DND-41 (cell line): ENCODE measurements at regions not wholly inside any gene's neighbourhood (a gene's known extent, or its start where the extent isn't known, plus 50 kb on each side); places are given as distances from the start of the nearest gene placed in this dataset.

ENCODE experiments used
- ATAC-seq: fragments of 200-7000 bp; cut with Tn5 transposase; 3 replicates; pipeline ENCODE4 v1.9.1; 2021; ENCODE audit warnings: low read depth; ENCODE audit not compliant: insufficient read depth
- DNase-seq: peaks from one replicate; pipeline ENCODE4 v3.0.0-alpha.2; 2020
- H2AFZ ChIP-seq: 2 replicates; pipeline ENCODE4 v1.6.0; 2012; ENCODE audit warnings: low read depth, low read length
- H3K27ac ChIP-seq: 2 replicates; pipeline ENCODE4 v1.5.1; 2012; ENCODE audit warnings: low read length, inconsistent platforms
- H3K27me3 ChIP-seq: fragments of 200-600 bp; sonication (generic); 2 replicates; pipeline ENCODE4 v1.6.0; 2012; ENCODE audit warnings: low read length, mild to moderate bottlenecking, inconsistent platforms; ENCODE audit not compliant: insufficient read depth, poor library complexity
- H3K36me3 ChIP-seq: 2 replicates; pipeline ENCODE4 v1.5.1; 2012; ENCODE audit warnings: low read length, inconsistent platforms; ENCODE audit not compliant: insufficient read depth
- H3K4me1 ChIP-seq: 2 replicates; pipeline ENCODE4 v1.5.1; 2012; ENCODE audit warnings: mild to moderate bottlenecking, low read length; ENCODE audit not compliant: insufficient read depth
- H3K4me2 ChIP-seq: 2 replicates; pipeline ENCODE4 v1.6.0; 2012; ENCODE audit warnings: mild to moderate bottlenecking, moderate library complexity, low read length, inconsistent platforms; ENCODE audit not compliant: insufficient read depth
- H3K4me3 ChIP-seq, 2 experiments: fragments of 200-600 bp in 1 of 2; shearing (Covaris generic) in 1 of 2; 2 replicates each; pipeline ENCODE4 v1.5.1; 2012 to 2016; ENCODE audit warnings: inconsistent platforms in 2 of 2, low read length in 2 of 2, mild to moderate bottlenecking in 2 of 2, low read depth in 1 of 2, moderate library complexity in 1 of 2
- H3K79me2 ChIP-seq: 2 replicates; pipeline ENCODE4 v1.6.0; 2012; ENCODE audit warnings: low read length, inconsistent platforms; ENCODE audit not compliant: insufficient read depth
- H3K9ac ChIP-seq: 2 replicates; pipeline ENCODE4 v1.6.0; 2012; ENCODE audit warnings: low read depth, mild to moderate bottlenecking, inconsistent platforms, low read length, moderate library complexity
- H3K9me3 ChIP-seq: 2 replicates; pipeline ENCODE4 v1.5.1; 2012; ENCODE audit warnings: low read length, moderate library complexity, mild to moderate bottlenecking, inconsistent platforms; ENCODE audit not compliant: insufficient read depth, severe bottlenecking
- H4K20me1 ChIP-seq: 2 replicates; pipeline ENCODE4 v1.6.0; 2012; ENCODE audit warnings: low read length; ENCODE audit not compliant: insufficient read depth
- CTCF ChIP-seq: IDR thresholded peaks from 2 replicates; pipeline ENCODE4 v1.5.1; 2012; ENCODE audit warnings: borderline replicate concordance, low read length, moderate library complexity, mild to moderate bottlenecking; ENCODE audit not compliant: poor library complexity, severe bottlenecking; ENCODE audit errors: extremely low read depth
- EZH2 ChIP-seq: IDR thresholded peaks from 3 replicates; pipeline ENCODE4 v1.6.1; 2012; ENCODE audit warnings: borderline replicate concordance, low read depth, mild to moderate bottlenecking, moderate library complexity, low read length, inconsistent platforms; ENCODE audit not compliant: severe bottlenecking

GRCh38 chr6:27158316-27158643 lies 89.2 kb upstream of the PRSS16 start:
- no peaks in the 10 kb centered on the region for H3K36me3 ChIP-seq
- no peaks in the 10 kb centered on the region for H3K27me3 ChIP-seq
- H2AFZ ChIP-seq: no peak overlapping the region
- no peak overlapping the region for H3K4me2 ChIP-seq
- ATAC-seq (no peak), DNase-seq (no peak)
- no peak overlapping the region for H3K9ac ChIP-seq
- no peak overlapping the region for H3K4me3 ChIP-seq
- no peaks in the 10 kb centered on the region for H3K9me3 ChIP-seq
- H4K20me1 ChIP-seq: no peaks in the 10 kb centered on the region
- no peak overlapping the region for H3K27ac ChIP-seq
- TF ChIP-seq EZH2: no peak
- TF ChIP-seq CTCF: no peak
- H3K4me1 ChIP-seq: peaks cover 22% of the 10 kb centered on the region
- H3K79me2 ChIP-seq: no peaks in the 10 kb centered on the region

- DNase-seq: no peak
- no peak overlapping the region for H3K4me3 ChIP-seq
- H3K4me2 ChIP-seq: no peak overlapping the region
These were observed 87.8 kb upstream of the PRSS16 start for GRCh38 chr6:27159725-27160124.

GRCh38 chr6:27161115-27161514 lies 86.4 kb upstream of the PRSS16 start:
- H3K4me2 ChIP-seq: no peak overlapping the region

More at GRCh38 chr6:27159725-27160124, 87.8 kb upstream of the PRSS16 start:
- Histone ChIP-seq H3K36me3 (no peaks in the 10 kb centered on the region), H3K4me1 (peaks cover 16% of the 10 kb centered on the region), H3K27me3 (no peaks in the 10 kb centered on the region), H3K79me2 (no peaks in the 10 kb centered on the region), H3K27ac (no peak overlapping the region), H4K20me1 (no peaks in the 10 kb centered on the region), H3K9me3 (no peaks in the 10 kb centered on the region), H2AFZ (no peak overlapping the region), H3K9ac (no peak overlapping the region)
- ATAC-seq: no peak
- TF ChIP-seq CTCF: no peak
- TF ChIP-seq EZH2: no peak

More at GRCh38 chr6:27161115-27161514, 86.4 kb upstream of the PRSS16 start:
- no peaks in the 10 kb centered on the region for H3K9me3 ChIP-seq
- peaks cover 7% of the 10 kb centered on the region; the same call in 1 of the 2 replicates for H3K4me1 ChIP-seq
- 0 out of 2 replicates have a peak overlapping the region, but pooled peaks have one; percentile 61 for H2AFZ ChIP-seq
- H4K20me1 ChIP-seq: no peaks in the 10 kb centered on the region
- no peaks in the 10 kb centered on the region for H3K36me3 ChIP-seq
- ATAC-seq: no peak
- H3K79me2 ChIP-seq: no peaks in the 10 kb centered on the region
- H3K27me3 ChIP-seq: no peaks in the 10 kb centered on the region
- no peak for DNase-seq
- no peak overlapping the region for H3K4me3 ChIP-seq
- 0 out of 2 replicates have a peak overlapping the region, but pooled peaks have one; percentile 14 for H3K9ac ChIP-seq
- TF ChIP-seq CTCF: no peak
- no peak overlapping the region for H3K27ac ChIP-seq
